Type B pancreatic cell (in vitro differentiated cells): ENCODE measurements at regions not wholly inside any gene's neighbourhood (a gene's known extent, or its start where the extent isn't known, plus 50 kb on each side); places are given as distances from the start of the nearest gene placed in this dataset.

Experiments
- DNase-seq: peaks from one replicate; pipeline ENCODE4 v3.0.0; 2021; ENCODE audit warnings: mixed read lengths; ENCODE audit not compliant: unreplicated experiment; ENCODE audit errors: extremely low spot score
- H3K27ac Mint-ChIP-seq: 2 replicates; pipeline ENCODE4 v1.8.0; 2021; ENCODE audit warnings: mild to moderate bottlenecking, mixed read lengths
- H3K27me3 Mint-ChIP-seq: 2 replicates; pipeline ENCODE4 v1.8.0; 2021; ENCODE audit warnings: mixed read lengths
- H3K36me3 Mint-ChIP-seq: 2 replicates; pipeline ENCODE4 v1.8.0; 2021; ENCODE audit warnings: mixed read lengths
- H3K4me1 Mint-ChIP-seq: one replicate; pipeline ENCODE4 v1.8.0; 2021; ENCODE audit warnings: mixed read lengths; ENCODE audit not compliant: unreplicated experiment
- H3K4me3 Mint-ChIP-seq: 2 replicates; pipeline ENCODE4 v1.8.0; 2021; ENCODE audit warnings: mild to moderate bottlenecking, mixed read lengths
- H3K9me3 Mint-ChIP-seq: 2 replicates; pipeline ENCODE4 v1.8.0; 2021; ENCODE audit warnings: mixed read lengths
- CTCF ChIP-seq: fragments of 200-600 bp; sonication (generic); conservative IDR thresholded peaks from 2 replicates; pipeline ENCODE4 v1.5.0; 2021; ENCODE audit warnings: antibody characterized with exemption, mild to moderate bottlenecking

GRCh38 chr16:64892835-64893785, 228.8 kb downstream of the CDH11 start:
- TF ChIP-seq CTCF: no peak
- H3K4me1 Mint-ChIP-seq: peaks cover 35% of the 10 kb centered on the region
- H3K27me3 Mint-ChIP-seq: peaks cover 6% of the 10 kb centered on the region
- no peak for DNase-seq
- no peak overlapping the region for H3K4me3 Mint-ChIP-seq
- H3K27ac Mint-ChIP-seq: no peak overlapping the region
- H3K9me3 Mint-ChIP-seq: no peaks in the 10 kb centered on the region
- H3K36me3 Mint-ChIP-seq: no peaks in the 10 kb centered on the region

- no peak for TF ChIP-seq CTCF
- Mint-ChIP-seq H3K9me3 (no peaks in the 10 kb centered on the region), H3K4me1 (peaks cover 17% of the 10 kb centered on the region), H3K4me3 (no peak overlapping the region), H3K27me3 (peaks cover 5% of the 10 kb centered on the region), H3K36me3 (no peaks in the 10 kb centered on the region), H3K27ac (no peak overlapping the region)
- DNase-seq: no peak
These were observed 232.4 kb downstream of the CDH11 start for GRCh38 chr16:64889446-64889845.

- H3K27ac Mint-ChIP-seq: no peak overlapping the region
- H3K36me3 Mint-ChIP-seq: no peaks in the 10 kb centered on the region
- H3K9me3 Mint-ChIP-seq: no peaks in the 10 kb centered on the region
- no peaks in the 10 kb centered on the region for H3K27me3 Mint-ChIP-seq
- H3K4me3 Mint-ChIP-seq: no peak overlapping the region
- no peak for DNase-seq
- H3K4me1 Mint-ChIP-seq: peaks cover 1% of the 10 kb centered on the region
- no peak for TF ChIP-seq CTCF
These were observed 234.2 kb downstream of the CDH11 start for GRCh38 chr16:64887651-64888050.

GRCh38 chr16:64882078-64882784, 239.6 kb downstream of the CDH11 start:
- Mint-ChIP-seq H3K27me3 (no peaks in the 10 kb centered on the region), H3K36me3 (no peaks in the 10 kb centered on the region), H3K27ac (no peak overlapping the region), H3K9me3 (no peaks in the 10 kb centered on the region), H3K4me1 (peaks cover 10% of the 10 kb centered on the region), H3K4me3 (no peak overlapping the region)
- no peak for DNase-seq
- TF ChIP-seq CTCF: no peak

GRCh38 chr16:64880994-64881393, 240.9 kb downstream of the CDH11 start:
- no peak overlapping the region for H3K27ac Mint-ChIP-seq

More at GRCh38 chr16:64880994-64881393, 240.9 kb downstream of the CDH11 start:
- H3K9me3 Mint-ChIP-seq: no peaks in the 10 kb centered on the region
- TF ChIP-seq CTCF: no peak
- H3K4me3 Mint-ChIP-seq: no peak overlapping the region
- peaks cover 10% of the 10 kb centered on the region for H3K4me1 Mint-ChIP-seq
- DNase-seq: no peak
- no peaks in the 10 kb centered on the region for H3K27me3 Mint-ChIP-seq
- H3K36me3 Mint-ChIP-seq: no peaks in the 10 kb centered on the region
